Activated T-cell treated with anti-CD3 and anti-CD28 coated beads for 48 hours (primary cell): ENCODE measurements at regions not wholly inside any gene's neighbourhood (a gene's known extent, or its start where the extent isn't known, plus 50 kb on each side); places are given as distances from the start of the nearest gene placed in this dataset.
"Not testable (repeated sequence)": the region's sequence is repeated elsewhere in the genome, so short reads cannot be mapped to it uniquely, and the experiment has no call there.

Experiments
- DNase-seq: peaks from one replicate; pipeline ENCODE4 v3.0.0-alpha.2; 2020; ENCODE audit warnings: low read depth

- DNase-seq = not testable (repeated sequence)
Observed at GRCh38 chr16:26508946-26509345, 557.8 kb upstream of the C16orf82 start.

- no peak for DNase-seq
Observed at GRCh38 chr16:26510924-26511323, 555.8 kb upstream of the C16orf82 start.

GRCh38 chr16:26511463-26511862 lies 555.3 kb upstream of the C16orf82 start:
- no peak for DNase-seq

- DNase-seq = no peak
Observed at GRCh38 chr16:26521626-26522025, 545.1 kb upstream of the C16orf82 start.

- DNase-seq = no peak
Observed at GRCh38 chr16:26524281-26524680, 542.4 kb upstream of the C16orf82 start.

GRCh38 chr16:26524846-26525245 lies 541.9 kb upstream of the C16orf82 start:
- no peak for DNase-seq

GRCh38 chr16:26525856-26526255 lies 540.9 kb upstream of the C16orf82 start:
- no peak for DNase-seq

- no peak for DNase-seq
Observed at GRCh38 chr16:26526633-26527032, 540.1 kb upstream of the C16orf82 start.

GRCh38 chr16:26530584-26531289 lies 536.0 kb upstream of the C16orf82 start:
- DNase-seq = no peak

- DNase-seq = no peak
Observed at GRCh38 chr16:26531290-26531730, 535.4 kb upstream of the C16orf82 start.

GRCh38 chr16:26532456-26532855 lies 534.3 kb upstream of the C16orf82 start:
- DNase-seq = no peak

- DNase-seq = no peak
Observed at GRCh38 chr16:26542198-26542597, 524.5 kb upstream of the C16orf82 start.

- no peak for DNase-seq
Observed at GRCh38 chr16:26546573-26546972, 520.2 kb upstream of the C16orf82 start.

- DNase-seq = no peak
Observed at GRCh38 chr16:26547681-26548080, 519.0 kb upstream of the C16orf82 start.

- DNase-seq = no peak
Observed at GRCh38 chr16:26550111-26550610, 516.6 kb upstream of the C16orf82 start.

- DNase-seq = no peak
Observed at GRCh38 chr16:26554030-26554429, 512.7 kb upstream of the C16orf82 start.

- no peak for DNase-seq
Observed at GRCh38 chr16:26561303-26561702, 505.4 kb upstream of the C16orf82 start.

- DNase-seq = no peak
Observed at GRCh38 chr16:26563018-26563417, 503.7 kb upstream of the C16orf82 start.

- no peak for DNase-seq
Observed at GRCh38 chr16:26567356-26567755, 499.4 kb upstream of the C16orf82 start.

- no peak for DNase-seq
Observed at GRCh38 chr16:26569793-26570192, 496.9 kb upstream of the C16orf82 start.

GRCh38 chr16:26578748-26579147 lies 488.0 kb upstream of the C16orf82 start:
- no peak for DNase-seq

- DNase-seq = no peak
Observed at GRCh38 chr16:26583803-26584202, 482.9 kb upstream of the C16orf82 start.

- DNase-seq = no peak
Observed at GRCh38 chr16:26593700-26594099, 473.0 kb upstream of the C16orf82 start.

- DNase-seq = no peak
Observed at GRCh38 chr16:26594666-26595065, 472.1 kb upstream of the C16orf82 start.
